ENCODE measurements at regions not wholly inside any gene's neighbourhood (a gene's known extent, or its start where the extent isn't known, plus 50 kb on each side); places are given as distances from the start of the nearest gene placed in this dataset.

DNA sequence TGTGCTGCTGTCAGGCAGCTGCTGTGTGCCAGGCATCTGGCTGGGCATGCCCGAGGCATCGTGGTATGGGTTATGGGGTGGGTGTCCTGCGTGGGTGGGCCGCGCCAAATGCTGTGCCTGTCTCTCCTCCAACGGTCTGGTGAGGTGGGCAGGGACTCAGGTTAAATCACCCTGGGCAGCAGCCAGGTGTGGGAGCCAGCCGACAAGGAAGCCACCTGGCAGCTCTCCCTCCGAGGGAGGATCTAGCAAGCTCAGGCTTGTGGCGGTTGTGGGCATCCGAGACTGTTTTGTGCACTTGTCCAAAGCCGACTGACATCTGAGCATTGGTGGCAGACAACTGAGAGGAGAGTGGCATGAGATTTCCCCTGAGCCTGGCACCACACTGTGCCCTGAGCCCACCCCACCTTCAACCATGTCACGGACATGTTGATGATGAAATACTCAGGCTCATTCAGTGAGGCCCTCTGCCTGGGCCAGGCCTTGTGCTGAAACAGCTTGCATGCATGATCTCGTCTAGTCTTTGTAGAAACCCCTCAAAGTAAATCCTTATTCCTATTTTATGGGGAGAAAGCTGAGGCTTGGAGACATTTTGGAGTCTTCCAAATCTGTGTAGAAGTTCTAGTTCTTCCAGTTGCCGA lies 181.8 kb upstream of the MYL2 start:
- DNase-seq (ENCODE audit: low spot score) (no peak), ATAC-seq (ENCODE audit: low FRiP score) (no peak)
- TF ChIP-seq, protein P1, sequence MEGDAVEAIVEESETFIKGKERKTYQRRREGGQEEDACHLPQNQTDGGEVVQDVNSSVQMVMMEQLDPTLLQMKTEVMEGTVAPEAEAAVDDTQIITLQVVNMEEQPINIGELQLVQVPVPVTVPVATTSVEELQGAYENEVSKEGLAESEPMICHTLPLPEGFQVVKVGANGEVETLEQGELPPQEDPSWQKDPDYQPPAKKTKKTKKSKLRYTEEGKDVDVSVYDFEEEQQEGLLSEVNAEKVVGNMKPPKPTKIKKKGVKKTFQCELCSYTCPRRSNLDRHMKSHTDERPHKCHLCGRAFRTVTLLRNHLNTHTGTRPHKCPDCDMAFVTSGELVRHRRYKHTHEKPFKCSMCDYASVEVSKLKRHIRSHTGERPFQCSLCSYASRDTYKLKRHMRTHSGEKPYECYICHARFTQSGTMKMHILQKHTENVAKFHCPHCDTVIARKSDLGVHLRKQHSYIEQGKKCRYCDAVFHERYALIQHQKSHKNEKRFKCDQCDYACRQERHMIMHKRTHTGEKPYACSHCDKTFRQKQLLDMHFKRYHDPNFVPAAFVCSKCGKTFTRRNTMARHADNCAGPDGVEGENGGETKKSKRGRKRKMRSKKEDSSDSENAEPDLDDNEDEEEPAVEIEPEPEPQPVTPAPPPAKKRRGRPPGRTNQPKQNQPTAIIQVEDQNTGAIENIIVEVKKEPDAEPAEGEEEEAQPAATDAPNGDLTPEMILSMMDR (IDR thresholded peaks at IDR 0.05) = no peak

DNA sequence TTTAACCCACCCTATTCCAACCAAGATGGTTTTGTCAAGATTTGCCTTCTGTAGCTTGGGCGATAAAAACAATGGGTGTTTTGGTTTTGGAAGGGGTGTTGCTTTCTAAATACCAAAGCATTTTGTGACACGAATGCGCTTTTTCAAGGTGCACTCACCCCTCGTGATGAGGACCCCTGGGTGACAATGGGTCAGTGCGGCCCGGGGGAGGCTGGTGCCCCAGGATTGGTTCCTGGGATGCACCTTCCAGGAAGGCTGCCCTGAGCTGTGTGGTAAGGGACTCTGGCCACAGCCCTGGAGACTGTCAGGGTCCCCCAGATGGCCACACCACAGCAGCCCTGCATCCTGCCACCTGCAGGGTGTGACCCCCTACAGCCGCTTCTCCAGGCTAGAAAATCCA lies 180.6 kb upstream of the MYL2 start:
- TF ChIP-seq, protein P1 (IDR thresholded peaks at IDR 0.05) = no peak
- ATAC-seq (ENCODE audit: low FRiP score) = no peak
- no peak for DNase-seq (ENCODE audit: low spot score)

DNA sequence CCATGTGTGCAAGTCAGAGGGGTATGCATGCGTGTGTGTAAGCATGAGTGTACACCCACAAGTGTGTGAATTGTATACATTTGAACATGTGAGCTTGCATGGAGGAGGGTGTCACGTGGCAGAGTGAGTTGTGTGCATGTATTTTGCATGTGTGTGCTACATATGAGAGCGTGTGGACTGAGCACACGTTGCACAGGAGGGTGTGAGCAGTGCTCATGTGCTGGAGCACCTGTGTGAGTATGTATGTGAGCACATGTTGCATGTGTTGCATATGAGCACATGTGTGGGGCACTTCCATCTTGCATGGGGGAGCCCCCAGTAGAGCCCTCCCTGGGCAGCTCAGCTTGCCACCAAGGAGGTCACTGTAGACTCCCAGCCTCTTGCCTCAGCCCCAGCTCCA lies 180.2 kb upstream of the MYL2 start:
- DNase-seq (ENCODE audit: low spot score) (no peak), ATAC-seq (ENCODE audit: low FRiP score) (no peak)
- TF ChIP-seq, protein P1 (IDR thresholded peaks at IDR 0.05) = no peak

DNA sequence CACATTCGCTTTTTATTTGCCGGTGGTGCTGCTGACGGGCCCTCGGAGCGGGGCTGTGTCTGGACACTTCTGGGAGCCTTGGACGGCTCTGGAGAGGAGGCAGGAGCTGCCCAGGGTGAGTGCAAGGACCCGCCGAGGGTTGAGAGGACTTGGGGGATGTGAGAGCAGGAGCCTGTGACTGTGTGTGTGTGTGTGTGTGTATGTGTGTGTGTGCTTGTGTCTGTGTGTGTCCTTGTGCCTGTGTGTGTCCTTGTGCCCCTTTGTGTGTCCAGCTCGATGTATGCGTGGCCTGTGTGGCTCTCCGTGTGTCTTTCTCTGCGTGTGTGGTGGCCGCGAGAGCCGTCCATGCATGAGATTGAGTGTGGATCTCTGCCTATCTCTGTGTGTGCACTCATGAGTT lies 179.6 kb upstream of the MYL2 start:
- ATAC-seq (ENCODE audit: low FRiP score) (no peak), DNase-seq (ENCODE audit: low spot score) (no peak)
- TF ChIP-seq, protein P1 (IDR thresholded peaks at IDR 0.05) = no peak

DNA sequence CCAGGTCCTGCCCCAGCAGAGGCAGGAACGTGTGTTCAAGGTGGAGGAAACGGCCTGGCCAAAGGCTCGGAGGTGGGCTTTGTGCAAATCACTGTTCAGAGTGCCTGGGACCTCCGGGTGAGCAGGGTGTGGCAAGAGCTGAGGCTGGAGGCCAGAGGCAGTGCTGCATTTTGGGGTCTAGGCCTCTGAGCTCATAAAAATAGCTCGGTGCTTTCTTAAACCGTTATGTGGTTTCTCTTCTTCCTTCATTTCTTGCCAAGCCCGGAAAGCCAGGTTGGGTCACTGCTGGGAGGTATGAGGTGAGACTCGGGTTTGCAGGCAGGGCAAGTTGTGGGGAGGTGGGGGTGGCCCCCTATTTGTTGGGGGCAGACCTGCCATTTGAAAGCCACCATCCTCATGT lies 178.8 kb upstream of the MYL2 start:
- DNase-seq (ENCODE audit: low spot score) (no peak), ATAC-seq (ENCODE audit: low FRiP score) (no peak)
- TF ChIP-seq, protein P1 (IDR thresholded peaks at IDR 0.05) = no peak

DNA sequence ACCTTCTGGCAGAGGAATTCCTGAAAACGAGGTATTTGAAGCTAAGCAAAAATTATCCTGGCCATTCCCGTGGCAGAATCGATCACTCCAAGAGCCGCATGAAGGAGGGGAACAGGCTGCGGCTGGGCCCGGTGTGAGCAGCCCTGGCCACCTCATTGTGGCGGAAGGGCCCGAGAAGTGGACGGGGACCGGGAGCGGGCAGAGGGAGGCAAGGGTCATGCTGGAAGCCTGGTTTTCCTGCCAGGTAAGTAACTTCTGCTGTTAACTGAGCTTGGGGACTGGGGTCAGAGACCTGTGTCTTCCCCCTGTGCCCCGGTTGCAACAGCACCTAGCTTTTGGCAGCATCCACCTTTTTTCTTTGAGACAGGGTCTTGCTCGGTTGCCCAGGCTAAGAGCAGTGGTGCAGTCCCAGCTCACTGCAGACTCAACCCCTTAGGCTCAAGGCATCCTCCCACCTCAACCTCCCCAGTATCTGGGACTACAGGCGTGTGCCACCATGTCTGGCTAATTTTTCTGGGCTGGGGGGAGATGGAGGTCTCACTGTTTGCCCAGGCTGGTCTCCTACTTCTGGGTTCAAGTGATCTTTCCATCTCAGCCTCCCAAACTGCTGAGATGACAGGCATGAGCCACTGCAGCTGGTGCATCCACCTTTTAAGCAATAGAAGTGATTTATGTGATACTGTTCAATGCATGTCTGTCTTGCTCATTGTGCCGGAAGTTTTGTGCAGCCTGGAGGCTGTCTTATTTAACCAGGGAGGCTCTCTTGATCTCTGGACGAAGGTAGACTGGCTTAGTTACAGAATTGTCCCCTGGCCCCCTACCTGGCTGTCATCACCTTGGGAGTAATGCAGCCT lies 174.0 kb upstream of the MYL2 start:
- TF ChIP-seq, protein P1 (IDR thresholded peaks at IDR 0.05) = no peak
- ATAC-seq (ENCODE audit: low FRiP score) = no peak
- no peak for DNase-seq (ENCODE audit: low spot score)

Data from omental fat pad (tissue), 3 donors.